ENCODE measurements at regions not wholly inside any gene's neighbourhood (a gene's known extent, or its start where the extent isn't known, plus 50 kb on each side); places are given as distances from the start of the nearest gene placed in this dataset.
"Not testable (repeated sequence)": the region's sequence is repeated elsewhere in the genome, so short reads cannot be mapped to it uniquely, and the experiment has no call there.

GRCh38 chr19:30276883-30277280, 95.3 kb upstream of the ZNF536 start:
- no peak for DNase-seq (ENCODE audit: low spot score)

- no peak for DNase-seq (ENCODE audit: low spot score)
Observed at GRCh38 chr19:30277941-30278881, 94.0 kb upstream of the ZNF536 start.

- no peak for DNase-seq (ENCODE audit: low spot score)
Observed at GRCh38 chr19:30278882-30279254, 93.3 kb upstream of the ZNF536 start.

DNA sequence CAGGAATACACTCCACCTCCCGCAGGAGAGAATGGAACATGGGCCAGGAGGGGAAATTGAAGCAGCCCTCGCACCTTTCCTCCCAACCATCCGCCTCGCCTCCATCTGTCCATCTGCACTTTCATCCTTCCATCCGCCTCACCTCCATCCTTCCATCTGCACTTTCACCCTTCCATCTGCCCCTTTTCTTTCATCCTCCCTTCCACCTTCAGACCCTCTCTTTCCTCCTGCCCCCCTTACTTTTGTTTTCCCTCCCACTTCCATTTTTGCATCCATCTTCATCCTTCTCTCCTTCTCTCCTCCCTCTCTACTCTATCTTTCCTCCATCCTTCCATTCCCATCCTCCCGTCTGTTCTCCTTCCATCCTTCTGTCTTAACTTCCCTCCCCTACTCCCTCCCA, 92.2 kb upstream of the ZNF536 start:
- DNase-seq (ENCODE audit: low spot score): no peak

DNA sequence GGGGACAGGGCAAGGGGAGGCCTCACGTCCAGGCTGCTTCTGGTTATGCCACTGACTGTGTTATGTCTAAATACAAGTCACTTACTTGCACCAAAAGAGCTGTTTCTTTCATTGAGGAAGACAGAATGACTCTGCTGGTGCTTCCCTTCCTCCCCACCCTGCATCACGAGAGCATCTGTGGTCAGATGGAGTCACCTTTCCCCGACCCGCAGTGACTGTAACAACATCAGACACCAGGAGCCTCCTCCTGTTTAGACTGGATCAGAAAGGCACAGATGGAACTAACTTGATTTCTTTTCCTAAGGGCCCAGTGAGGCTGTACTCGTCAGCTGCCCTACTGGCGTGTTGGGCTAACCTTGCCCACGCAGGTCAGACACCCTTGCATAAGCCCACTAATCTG, 90.3 kb upstream of the ZNF536 start:
- no peak for DNase-seq (ENCODE audit: low spot score)

GRCh38 chr19:30283556-30283955, 88.6 kb upstream of the ZNF536 start:
- no peak for DNase-seq (ENCODE audit: low spot score)

- no peak for DNase-seq (ENCODE audit: low spot score)
Observed at GRCh38 chr19:30284209-30284608, 88.0 kb upstream of the ZNF536 start.

GRCh38 chr19:30284885-30285284, 87.3 kb upstream of the ZNF536 start:
- no peak for DNase-seq (ENCODE audit: low spot score)

DNA sequence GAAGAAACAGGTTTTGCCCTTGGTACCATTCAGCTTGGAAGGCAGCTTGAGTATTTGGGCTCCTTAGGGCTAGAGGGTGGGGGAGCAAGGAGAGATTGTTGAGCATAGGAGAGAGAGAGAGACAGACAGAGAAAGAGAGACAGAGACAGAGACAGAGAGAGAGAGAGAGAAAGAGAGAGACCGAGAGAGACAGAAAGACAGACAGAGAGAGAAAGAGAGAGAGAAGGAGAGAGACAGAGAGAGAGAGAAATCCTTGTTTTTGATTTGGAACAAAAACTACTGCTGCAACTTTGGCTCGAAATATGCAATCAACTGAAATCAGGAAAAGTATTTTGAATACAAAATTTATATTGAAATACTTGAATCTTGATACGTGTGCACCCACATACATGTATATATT, 85.8 kb upstream of the ZNF536 start:
- DNase-seq (ENCODE audit: low spot score): no peak

DNA sequence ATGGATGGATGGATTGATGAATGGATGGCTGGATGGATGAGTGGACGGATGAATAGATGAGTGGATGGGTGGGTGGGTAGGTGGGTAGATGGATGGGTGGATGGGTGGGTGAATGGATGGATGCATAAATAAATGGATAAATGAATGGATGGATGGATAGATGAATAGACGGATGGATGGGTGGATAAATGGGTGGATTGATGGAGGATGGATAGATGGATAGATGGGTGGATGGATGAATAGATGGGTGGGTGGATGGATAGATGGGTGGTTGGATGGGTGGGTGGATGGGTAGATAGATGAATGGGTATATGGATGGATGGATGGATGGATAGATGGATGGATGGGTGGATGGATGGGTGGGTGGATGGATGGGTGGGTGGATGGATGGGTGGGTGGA, 84.9 kb upstream of the ZNF536 start:
- DNase-seq (ENCODE audit: low spot score): no peak

DNA sequence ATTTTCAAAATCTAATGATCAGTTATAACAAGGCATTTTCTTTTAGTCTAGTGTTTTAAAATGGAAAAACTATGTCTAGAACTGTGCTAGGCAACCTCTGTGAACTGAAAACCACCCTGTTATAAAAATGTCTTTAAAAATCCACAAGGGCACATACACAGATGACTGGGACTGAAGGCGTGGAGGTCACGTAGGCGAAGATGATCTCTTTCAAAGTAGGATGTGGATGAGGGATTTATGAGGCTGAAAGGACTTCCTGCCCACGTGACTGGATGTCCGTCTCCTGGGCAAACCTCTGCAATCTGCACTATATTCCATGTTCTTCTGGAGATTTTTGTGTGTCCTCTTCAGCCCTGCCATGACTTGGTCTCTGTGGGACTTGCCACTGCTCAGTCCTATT, 84.2 kb upstream of the ZNF536 start:
- DNase-seq (ENCODE audit: low spot score): no peak

DNA sequence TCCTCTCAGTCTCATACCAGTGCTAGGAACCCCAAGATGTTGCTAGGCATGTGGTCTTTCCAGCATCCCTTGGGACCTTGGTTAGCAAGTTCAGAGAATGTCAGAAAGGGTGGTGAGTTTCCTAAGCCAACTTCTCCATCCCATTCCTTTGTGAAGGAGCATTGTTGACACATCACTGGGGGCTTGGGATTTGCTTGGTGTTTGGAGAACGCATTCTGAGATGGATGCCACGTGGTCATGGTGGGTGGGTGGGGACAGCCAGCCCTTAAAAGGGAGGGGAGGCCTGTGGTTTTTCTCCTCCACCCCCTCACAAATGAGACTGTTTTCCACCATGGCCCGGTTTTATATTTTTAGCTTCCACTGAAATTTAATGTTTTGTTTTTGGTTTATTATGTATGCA, 83.3 kb upstream of the ZNF536 start:
- DNase-seq (ENCODE audit: low spot score): no peak

DNA sequence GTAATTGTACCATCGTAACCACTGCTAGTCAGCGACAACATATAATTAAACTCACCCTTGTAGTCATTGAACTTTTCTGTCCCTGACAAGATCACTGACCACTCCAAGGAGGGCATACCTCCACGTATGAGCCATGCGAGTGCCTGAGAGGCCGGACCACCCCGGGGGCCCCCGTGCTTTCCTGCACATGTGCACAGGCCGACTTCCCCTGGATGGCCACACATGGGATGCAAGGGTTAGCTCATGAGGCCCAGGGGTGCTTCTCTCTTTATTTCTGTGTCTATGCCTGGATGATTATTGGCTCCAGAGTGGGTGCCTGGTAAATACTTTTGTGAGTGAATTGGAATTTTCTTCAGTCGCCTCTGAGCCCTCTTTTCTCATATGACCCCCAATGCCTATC, 82.8 kb upstream of the ZNF536 start:
- DNase-seq (ENCODE audit: low spot score): no peak

- DNase-seq (ENCODE audit: low spot score): not testable (repeated sequence)
Observed at GRCh38 chr19:30290805-30291204, 81.4 kb upstream of the ZNF536 start.

GRCh38 chr19:30293051-30293785, 79.0 kb upstream of the ZNF536 start:
- DNase-seq (ENCODE audit: low spot score): no peak

DNA sequence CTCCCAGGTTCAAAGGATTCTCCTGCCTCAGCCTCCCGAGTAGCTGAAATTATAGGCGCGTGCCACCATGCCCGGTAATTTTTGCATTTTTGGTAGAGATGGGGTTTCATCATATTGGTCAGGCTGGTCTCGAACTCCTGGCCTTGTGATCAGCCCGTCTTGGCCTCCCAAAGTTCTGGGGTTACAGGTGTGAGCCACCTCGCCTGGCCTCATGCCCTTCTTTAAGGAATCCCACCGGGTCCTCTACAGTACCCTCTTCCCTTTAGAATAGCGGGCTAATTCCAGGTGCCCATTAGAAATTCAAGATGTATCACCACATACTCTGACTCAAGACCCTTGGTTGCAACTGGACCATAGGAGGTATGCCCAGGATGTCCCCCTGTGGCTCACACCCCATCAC, 74.2 kb upstream of the ZNF536 start:
- DNase-seq (ENCODE audit: low spot score): no peak

GRCh38 chr19:30303131-30303654, 69.0 kb upstream of the ZNF536 start:
- no peak for DNase-seq (ENCODE audit: low spot score)

DNA sequence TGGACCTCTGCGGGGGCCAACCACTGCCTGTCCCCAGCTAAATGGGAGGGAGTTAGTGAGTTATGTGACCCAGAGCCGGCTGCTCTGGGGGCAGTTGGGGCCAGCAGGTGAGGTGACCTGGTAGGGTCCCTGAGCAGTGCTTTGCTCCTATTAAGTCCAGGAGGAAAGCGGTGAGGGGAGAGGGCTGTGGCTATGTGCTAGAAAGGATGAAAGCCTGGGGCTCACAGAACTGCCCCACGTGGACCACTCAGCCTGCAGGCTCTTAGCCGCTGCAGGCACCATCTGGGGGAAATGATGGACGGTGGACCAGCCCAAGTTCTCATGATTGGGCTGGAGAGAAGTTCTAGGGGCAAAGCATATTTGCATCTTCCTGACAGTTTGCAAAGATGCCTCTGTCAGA, 67.6 kb upstream of the ZNF536 start:
- no peak for DNase-seq (ENCODE audit: low spot score)

DNA sequence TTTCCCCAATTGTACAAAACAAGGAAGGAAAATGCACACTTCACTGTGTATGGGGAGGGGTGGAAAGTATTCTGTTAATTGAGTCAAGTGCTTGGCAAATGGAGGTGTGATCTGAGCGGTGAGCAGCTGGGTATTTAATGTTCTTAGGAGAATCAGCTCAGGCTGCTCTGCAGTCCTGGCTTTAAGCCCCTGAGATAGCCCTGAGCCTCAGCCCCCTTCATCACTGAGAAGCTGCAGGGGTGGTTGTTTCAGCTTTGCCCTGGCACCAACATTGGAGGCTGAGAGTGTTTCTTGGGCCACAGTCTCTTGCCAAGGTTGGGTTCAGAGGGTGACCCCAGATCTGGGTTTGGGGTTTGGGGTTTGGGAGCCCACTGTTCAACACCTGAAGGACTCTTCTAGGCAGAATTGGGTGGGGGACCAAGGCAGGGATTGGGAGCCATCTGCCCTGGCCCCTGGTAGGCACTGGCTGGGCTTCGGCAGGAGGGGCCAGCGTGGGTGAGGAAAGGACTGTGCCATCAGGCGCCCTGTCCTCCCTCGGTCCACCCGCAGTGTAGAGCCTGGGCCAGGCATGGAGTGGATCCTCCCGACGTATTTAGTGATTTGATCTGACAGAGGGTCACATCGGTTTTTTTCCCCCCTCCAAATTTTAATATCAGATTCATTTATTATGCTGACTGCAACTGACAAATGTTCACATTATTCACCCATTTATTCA, 66.7 kb upstream of the ZNF536 start:
- no peak for DNase-seq (ENCODE audit: low spot score)

- no peak for DNase-seq (ENCODE audit: low spot score)
Observed at GRCh38 chr19:30307191-30307974, 64.8 kb upstream of the ZNF536 start.

- no peak for DNase-seq (ENCODE audit: low spot score)
Observed at GRCh38 chr19:30309176-30309575, 63.0 kb upstream of the ZNF536 start.
